ENCODE measurements at regions not wholly inside any gene's neighbourhood (a gene's known extent, or its start where the extent isn't known, plus 50 kb on each side); places are given as distances from the start of the nearest gene placed in this dataset.

DNA sequence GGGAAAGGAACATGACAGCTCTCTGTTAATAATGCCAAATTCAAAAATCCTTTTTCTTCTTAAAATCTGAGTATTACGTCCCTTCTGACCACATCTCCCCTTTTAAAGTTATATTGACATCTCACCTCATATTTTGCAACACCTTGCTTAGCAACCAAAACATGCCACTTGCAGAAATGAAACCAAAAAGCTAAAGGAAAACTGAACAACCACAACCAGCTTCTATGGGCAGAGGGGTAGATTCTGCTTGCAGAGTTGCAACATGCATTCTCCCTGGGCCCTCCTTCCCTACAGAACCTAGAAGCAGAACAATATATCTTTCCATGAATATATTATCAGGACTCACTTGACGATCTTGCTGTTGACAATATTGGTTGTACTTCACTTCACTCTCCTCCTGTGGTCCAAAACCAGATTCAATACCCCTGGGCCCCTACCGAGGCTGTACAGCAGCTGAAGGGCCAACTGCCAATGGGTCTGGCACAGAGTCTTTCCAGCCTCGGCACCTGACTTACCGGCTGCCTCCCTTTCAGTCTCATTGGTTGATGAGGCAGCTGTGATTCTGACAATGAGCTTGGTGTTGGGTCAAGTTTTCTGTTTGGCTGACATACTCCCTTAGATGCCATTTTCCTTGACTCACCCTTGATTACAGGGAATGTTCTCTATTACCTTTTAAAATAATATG is 616.6 kb downstream of the ZEB2 start:
- no peak for DNase-seq (ENCODE audit: extremely low spot score)
- ChIA-PET CTCF (no interaction called here), POLR2A (no interaction called here)
- TF ChIP-seq, protein P1, sequence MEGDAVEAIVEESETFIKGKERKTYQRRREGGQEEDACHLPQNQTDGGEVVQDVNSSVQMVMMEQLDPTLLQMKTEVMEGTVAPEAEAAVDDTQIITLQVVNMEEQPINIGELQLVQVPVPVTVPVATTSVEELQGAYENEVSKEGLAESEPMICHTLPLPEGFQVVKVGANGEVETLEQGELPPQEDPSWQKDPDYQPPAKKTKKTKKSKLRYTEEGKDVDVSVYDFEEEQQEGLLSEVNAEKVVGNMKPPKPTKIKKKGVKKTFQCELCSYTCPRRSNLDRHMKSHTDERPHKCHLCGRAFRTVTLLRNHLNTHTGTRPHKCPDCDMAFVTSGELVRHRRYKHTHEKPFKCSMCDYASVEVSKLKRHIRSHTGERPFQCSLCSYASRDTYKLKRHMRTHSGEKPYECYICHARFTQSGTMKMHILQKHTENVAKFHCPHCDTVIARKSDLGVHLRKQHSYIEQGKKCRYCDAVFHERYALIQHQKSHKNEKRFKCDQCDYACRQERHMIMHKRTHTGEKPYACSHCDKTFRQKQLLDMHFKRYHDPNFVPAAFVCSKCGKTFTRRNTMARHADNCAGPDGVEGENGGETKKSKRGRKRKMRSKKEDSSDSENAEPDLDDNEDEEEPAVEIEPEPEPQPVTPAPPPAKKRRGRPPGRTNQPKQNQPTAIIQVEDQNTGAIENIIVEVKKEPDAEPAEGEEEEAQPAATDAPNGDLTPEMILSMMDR (IDR thresholded peaks at IDR 0.05; ENCODE audit: control extremely low read depth, extremely low read depth, low read depth, missing control alignments) = no peak

- CTCF ChIA-PET = no interaction called here
- POLR2A ChIA-PET = no interaction called here
- no peak for DNase-seq (ENCODE audit: extremely low spot score)
- TF ChIP-seq, protein P1 (IDR thresholded peaks at IDR 0.05; ENCODE audit: control extremely low read depth, extremely low read depth, low read depth, missing control alignments) = no peak
Observed at GRCh38 chr2:143901185-143901842, 618.6 kb downstream of the ZEB2 start.

GRCh38 chr2:143899987-143900386 is 619.9 kb downstream of the ZEB2 start:
- ChIA-PET POLR2A (no interaction called here), CTCF (interaction anchor here (1.5 kb wide), 1 partner anchor 12 kb away, joined by 3 read pairs; no protein-coding TSS in a partner anchor)
- no peak for DNase-seq (ENCODE audit: extremely low spot score)
- TF ChIP-seq, protein P1 (IDR thresholded peaks at IDR 0.05; ENCODE audit: control extremely low read depth, extremely low read depth, low read depth, missing control alignments) = no peak

DNA sequence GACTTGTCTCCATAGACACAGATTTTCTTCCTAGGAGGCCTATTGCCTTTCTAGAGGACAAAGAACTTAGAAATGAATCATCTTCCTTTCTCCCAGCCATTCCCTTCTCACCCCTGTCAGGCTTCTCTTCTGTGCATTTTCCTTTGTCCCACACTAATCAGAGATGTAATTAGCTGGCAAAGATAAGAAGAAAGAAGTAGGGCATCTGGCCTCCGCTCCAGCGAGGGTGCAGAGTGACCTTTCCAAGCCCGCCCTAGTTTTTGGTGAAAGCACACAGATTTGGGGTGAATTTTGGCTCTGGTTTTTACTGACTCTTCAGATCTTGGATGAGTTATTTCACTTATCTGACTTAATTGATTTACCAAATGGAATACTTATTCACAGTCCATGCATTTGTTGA is 626.5 kb downstream of the ZEB2 start:
- DNase-seq (ENCODE audit: extremely low spot score) = no peak
- TF ChIP-seq, protein P1 (IDR thresholded peaks at IDR 0.05; ENCODE audit: control extremely low read depth, extremely low read depth, low read depth, missing control alignments) = no peak
- ChIA-PET CTCF (no interaction called here), POLR2A (no interaction called here)

GRCh38 chr2:143891879-143892308 is 628.0 kb downstream of the ZEB2 start:
- no peak for DNase-seq (ENCODE audit: extremely low spot score)
- TF ChIP-seq, protein P1 (IDR thresholded peaks at IDR 0.05; ENCODE audit: control extremely low read depth, extremely low read depth, low read depth, missing control alignments) = no peak
- ChIA-PET CTCF (no interaction called here), POLR2A (no interaction called here)

DNA sequence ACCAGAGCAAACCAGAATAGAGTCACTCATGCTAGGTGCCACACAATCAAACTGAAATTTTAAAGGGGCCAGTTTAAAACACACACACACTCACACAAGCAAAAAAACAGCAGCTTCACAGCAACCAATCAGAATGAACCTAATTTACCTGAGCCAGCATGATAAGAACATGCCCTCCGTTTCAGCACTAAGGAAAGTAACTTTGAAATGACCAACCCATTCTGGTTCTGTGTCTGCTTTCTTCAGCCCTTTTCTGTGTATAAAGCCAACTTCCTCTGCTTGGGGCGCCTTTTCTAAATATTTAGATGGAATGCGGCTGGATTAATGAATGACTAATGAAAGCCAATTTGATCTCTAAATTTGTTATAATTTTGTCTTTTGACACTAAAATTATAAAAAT is 629.1 kb downstream of the ZEB2 start:
- TF ChIP-seq, protein P1 (IDR thresholded peaks at IDR 0.05; ENCODE audit: control extremely low read depth, extremely low read depth, low read depth, missing control alignments) = no peak
- DNase-seq (ENCODE audit: extremely low spot score) = no peak
- CTCF ChIA-PET = no interaction called here
- POLR2A ChIA-PET = no interaction called here
